HFF-Myc (cell line): ENCODE measurements at regions not wholly inside any gene's neighbourhood (a gene's known extent, or its start where the extent isn't known, plus 50 kb on each side); places are given as distances from the start of the nearest gene placed in this dataset.

Source experiments
- DNase-seq: peaks from one replicate; pipeline ENCODE4 v3.0.0-alpha.2; 2011; ENCODE audit warnings: low read depth; ENCODE audit errors: extremely low read depth
- H3K4me3 ChIP-seq: replicated peaks from 2 replicates; pipeline ENCODE4 v1.5.1; 2011; ENCODE audit warnings: low read depth, mild to moderate bottlenecking, control low read depth, low read length
- CTCF ChIP-seq: IDR thresholded peaks from 2 replicates; pipeline ENCODE4 v1.5.1; 2012; ENCODE audit warnings: mild to moderate bottlenecking, low read depth, low read length, control low read depth; ENCODE audit errors: missing control alignments

- DNase-seq, result no peak
- no peak overlapping the region for H3K4me3 ChIP-seq
- no peak for TF ChIP-seq CTCF
Measured at GRCh38 chr3:23084367-23084766, 118.8 kb upstream of the UBE2E2 start.

- no peak overlapping the region for H3K4me3 ChIP-seq
- TF ChIP-seq CTCF, result no peak
- DNase-seq, result no peak
Measured at GRCh38 chr3:23085261-23085660, 117.9 kb upstream of the UBE2E2 start.

GRCh38 chr3:23086331-23086730 is 116.8 kb upstream of the UBE2E2 start:
- TF ChIP-seq CTCF, result no peak
- DNase-seq, result no peak
- no peak overlapping the region for H3K4me3 ChIP-seq

- DNase-seq, result no peak
- no peak for TF ChIP-seq CTCF
- H3K4me3 ChIP-seq, result no peak overlapping the region
Measured at GRCh38 chr3:23086831-23087230, 116.3 kb upstream of the UBE2E2 start.

- H3K4me3 ChIP-seq, result no peak overlapping the region
- DNase-seq, result no peak
- no peak for TF ChIP-seq CTCF
Measured at GRCh38 chr3:23094412-23094811, 108.7 kb upstream of the UBE2E2 start.

GRCh38 chr3:23094890-23095462 is 108.2 kb upstream of the UBE2E2 start:
- TF ChIP-seq CTCF, result no peak
- DNase-seq, result no peak
- H3K4me3 ChIP-seq, result no peak overlapping the region

- DNase-seq, result no peak
- TF ChIP-seq CTCF, result no peak
- H3K4me3 ChIP-seq, result no peak overlapping the region
Measured at GRCh38 chr3:23096041-23096440, 107.1 kb upstream of the UBE2E2 start.
